ENCODE measurements at regions not wholly inside any gene's neighbourhood (a gene's known extent, or its start where the extent isn't known, plus 50 kb on each side); places are given as distances from the start of the nearest gene placed in this dataset.

DNA sequence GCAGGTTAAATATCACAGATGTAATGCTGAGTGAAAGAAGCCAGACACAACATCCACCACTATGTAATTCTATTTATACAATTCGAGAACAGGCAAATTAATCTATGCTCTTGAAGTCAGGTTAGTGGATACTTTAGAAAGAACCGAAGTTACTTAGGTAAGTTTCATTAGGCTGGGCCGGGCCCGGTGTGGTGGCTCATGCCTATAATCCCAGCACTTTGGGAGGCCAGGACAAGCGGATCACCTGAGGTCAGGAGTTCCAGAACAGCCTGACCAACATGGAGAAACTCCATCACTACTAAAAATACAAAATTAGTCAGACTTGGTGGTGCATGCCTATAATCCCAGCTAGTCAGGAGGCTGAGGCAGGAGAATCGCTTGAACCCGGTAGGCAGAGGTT lies 1105.7 kb downstream of the NSUN3 start:
- DNase-seq (no peak), ATAC-seq (no peak)
- Mint-ChIP-seq H3K4me1 (no peaks in the 10 kb centered on the region), H3K36me3 (ENCODE audit: low read depth) (no peaks in the 10 kb centered on the region), H3K27ac (no peak overlapping the region), H3K27me3 (no peaks in the 10 kb centered on the region), H3K4me3 (no peak overlapping the region)
- peaks cover 2% of the 10 kb centered on the region for H3K9me3 ChIP-seq (ENCODE audit: control insufficient read depth, low read length, poor library complexity, severe bottlenecking)

DNA sequence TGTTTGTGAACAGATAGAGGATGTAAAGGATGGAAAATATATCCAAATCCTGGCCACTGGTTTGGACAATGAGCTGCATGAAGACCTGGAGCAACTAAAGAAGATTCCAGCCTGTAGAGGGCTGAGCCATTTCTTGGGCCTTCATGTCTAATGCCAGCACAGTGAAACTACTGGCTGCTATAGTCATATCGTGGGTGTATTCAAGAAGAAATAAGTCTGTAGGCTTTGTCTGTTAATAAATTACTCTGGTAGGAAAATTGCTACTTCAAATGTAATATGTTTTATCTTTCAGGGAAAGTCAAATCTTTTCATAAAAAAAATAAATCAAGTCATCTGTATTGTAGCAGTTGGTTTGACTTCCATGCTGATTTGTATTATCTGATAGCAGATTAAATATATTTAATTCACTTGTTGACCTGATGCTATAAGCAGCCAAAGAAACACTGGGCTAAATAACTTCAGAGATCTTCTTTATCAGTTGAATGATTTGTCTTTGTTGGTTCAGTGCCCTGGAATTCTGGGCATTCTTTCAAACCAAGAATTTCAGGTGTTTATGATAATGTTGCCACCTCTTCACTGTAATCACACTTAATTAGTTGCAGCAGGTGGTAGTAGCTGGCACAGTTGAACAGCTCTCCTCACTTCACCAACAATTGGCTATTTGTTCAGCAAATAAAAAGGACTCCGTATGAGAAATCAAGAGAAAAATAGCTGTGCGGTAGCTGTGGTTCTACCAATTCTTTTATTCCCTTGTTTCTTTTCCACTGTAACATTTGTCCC lies 1109.5 kb downstream of the NSUN3 start:
- peaks cover 2% of the 10 kb centered on the region for H3K9me3 ChIP-seq (ENCODE audit: control insufficient read depth, low read length, poor library complexity, severe bottlenecking)
- Mint-ChIP-seq H3K27me3 (no peaks in the 10 kb centered on the region), H3K4me3 (no peak overlapping the region), H3K4me1 (no peaks in the 10 kb centered on the region), H3K27ac (no peak overlapping the region), H3K36me3 (ENCODE audit: low read depth) (no peaks in the 10 kb centered on the region)
- DNase-seq, result no peak
- no peak for ATAC-seq

DNA sequence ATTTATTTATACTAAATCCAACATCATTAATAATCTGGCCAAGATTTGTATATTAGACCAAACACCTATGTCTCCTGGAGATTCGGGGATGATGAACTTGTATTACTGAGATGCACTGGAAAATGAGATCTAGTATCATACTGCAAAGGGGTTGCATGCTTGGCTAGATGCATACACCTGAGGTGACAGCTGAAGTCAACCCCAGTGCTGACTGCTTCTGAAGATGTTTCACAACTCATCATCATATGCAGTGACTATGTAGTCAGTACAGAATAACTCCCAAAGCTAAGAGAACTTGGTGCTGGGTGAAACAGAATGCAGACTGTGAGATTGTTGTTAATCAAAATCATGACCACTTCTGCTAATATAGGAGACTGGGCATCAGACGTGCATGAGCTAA lies 1114.2 kb downstream of the NSUN3 start:
- ATAC-seq (no peak), DNase-seq (no peak)
- H3K4me3 Mint-ChIP-seq, result no peak overlapping the region
- H3K36me3 Mint-ChIP-seq (ENCODE audit: low read depth), result no peaks in the 10 kb centered on the region
- no peak overlapping the region for H3K27ac Mint-ChIP-seq
- H3K4me1 Mint-ChIP-seq, result no peaks in the 10 kb centered on the region
- H3K27me3 Mint-ChIP-seq, result no peaks in the 10 kb centered on the region
- no peaks in the 10 kb centered on the region for H3K9me3 ChIP-seq (ENCODE audit: control insufficient read depth, low read length, poor library complexity, severe bottlenecking)

DNA sequence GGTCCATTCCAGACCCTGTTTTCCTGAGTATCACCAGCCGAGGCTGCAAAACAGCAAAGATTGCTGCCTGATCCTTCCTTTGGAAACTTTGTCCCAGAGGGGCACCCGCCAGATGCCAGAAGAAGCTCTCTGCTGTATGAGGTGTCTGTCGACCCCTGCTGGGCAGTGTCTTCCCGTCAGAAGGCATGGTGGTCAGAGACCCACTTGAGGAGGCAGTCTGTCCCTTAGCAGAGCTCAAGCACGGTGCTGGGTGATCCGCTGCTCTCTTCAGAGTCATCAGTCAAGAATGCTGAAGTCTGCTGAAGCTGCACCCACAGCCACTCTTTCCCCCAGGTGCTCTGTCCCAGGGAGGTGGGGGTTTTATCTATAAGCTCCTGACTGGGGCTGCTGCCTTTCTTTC lies 1121.2 kb downstream of the NSUN3 start:
- no peak overlapping the region for H3K4me3 Mint-ChIP-seq

DNA sequence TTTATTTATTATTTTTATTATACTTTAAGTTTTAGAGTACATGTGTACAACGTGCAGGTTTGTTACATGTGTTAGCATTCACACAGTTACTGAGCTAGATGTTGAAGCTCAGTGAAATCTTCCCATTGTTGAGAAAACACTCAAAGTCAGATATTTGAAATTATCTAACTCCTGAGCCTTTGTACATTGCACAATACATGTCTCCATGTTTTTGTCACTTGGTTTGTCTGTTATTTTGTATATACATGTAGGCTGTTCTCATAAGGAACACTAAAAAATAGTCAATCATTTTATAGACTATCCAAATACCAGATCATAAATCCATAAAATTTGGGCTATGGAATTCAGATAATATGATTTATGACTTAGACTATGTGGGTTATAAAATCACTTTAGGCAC lies 1126.5 kb downstream of the NSUN3 start:
- ATAC-seq (no peak), DNase-seq (no peak)
- H3K4me1 Mint-ChIP-seq, result no peaks in the 10 kb centered on the region
- H3K36me3 Mint-ChIP-seq (ENCODE audit: low read depth), result no peaks in the 10 kb centered on the region
- no peak overlapping the region for H3K27ac Mint-ChIP-seq
- H3K27me3 Mint-ChIP-seq, result no peaks in the 10 kb centered on the region
- no peak overlapping the region for H3K4me3 Mint-ChIP-seq
- H3K9me3 ChIP-seq (ENCODE audit: control insufficient read depth, low read length, poor library complexity, severe bottlenecking), result no peaks in the 10 kb centered on the region

More for the DNA sequence above, 1121.2 kb downstream of the NSUN3 start:
- ATAC-seq (no peak), DNase-seq (no peak)
- H3K27me3 Mint-ChIP-seq, result no peaks in the 10 kb centered on the region
- no peaks in the 10 kb centered on the region for H3K4me1 Mint-ChIP-seq
- no peak overlapping the region for H3K27ac Mint-ChIP-seq
- no peaks in the 10 kb centered on the region for H3K36me3 Mint-ChIP-seq (ENCODE audit: low read depth)
- H3K9me3 ChIP-seq (ENCODE audit: control insufficient read depth, low read length, poor library complexity, severe bottlenecking), result no peaks in the 10 kb centered on the region

DNA sequence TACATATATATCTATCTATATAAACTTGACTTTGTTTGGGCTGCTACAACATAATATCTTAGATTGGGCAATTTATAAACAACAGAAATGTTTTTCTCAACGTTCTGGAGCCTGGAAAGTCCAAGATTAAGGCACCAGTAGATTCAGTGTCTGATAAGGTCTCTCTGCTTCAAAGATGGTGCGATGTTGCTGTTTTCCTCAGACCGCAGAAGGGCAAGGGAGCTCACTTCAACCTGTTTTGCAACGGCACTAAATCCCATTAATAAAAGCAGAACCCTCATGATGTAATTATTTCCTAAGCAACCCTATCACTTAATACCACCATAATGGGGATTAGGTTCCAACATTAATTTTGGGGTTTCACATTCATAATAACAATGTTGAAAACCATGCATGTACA lies 1134.8 kb downstream of the NSUN3 start:
- DNase-seq (no peak), ATAC-seq (no peak)
- Mint-ChIP-seq H3K4me1 (no peaks in the 10 kb centered on the region), H3K36me3 (ENCODE audit: low read depth) (no peaks in the 10 kb centered on the region), H3K27me3 (no peaks in the 10 kb centered on the region), H3K27ac (no peak overlapping the region), H3K4me3 (no peak overlapping the region)
- H3K9me3 ChIP-seq (ENCODE audit: control insufficient read depth, low read length, poor library complexity, severe bottlenecking), result no peaks in the 10 kb centered on the region

DNA sequence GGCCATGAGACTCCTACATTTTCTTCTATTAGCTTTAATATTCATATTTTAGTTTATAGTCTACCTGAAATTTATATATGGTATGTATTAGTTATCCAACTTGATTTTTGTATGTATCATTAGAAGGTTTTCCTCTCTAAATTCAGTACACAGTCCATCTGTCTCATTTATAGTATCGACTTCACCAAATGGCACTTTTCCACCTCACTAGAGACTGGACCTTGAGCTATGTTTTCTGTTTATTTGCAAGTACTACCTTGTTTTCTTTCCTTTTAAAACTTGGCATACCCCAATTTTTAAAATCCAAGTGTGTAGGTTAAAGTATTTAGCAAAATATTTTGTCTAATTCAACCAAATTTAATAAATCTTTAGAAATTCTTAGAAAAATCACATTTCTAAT lies 1137.5 kb downstream of the NSUN3 start:
- no peak overlapping the region for H3K27ac Mint-ChIP-seq
- H3K27me3 Mint-ChIP-seq, result no peaks in the 10 kb centered on the region
- ATAC-seq, result no peak

DNA sequence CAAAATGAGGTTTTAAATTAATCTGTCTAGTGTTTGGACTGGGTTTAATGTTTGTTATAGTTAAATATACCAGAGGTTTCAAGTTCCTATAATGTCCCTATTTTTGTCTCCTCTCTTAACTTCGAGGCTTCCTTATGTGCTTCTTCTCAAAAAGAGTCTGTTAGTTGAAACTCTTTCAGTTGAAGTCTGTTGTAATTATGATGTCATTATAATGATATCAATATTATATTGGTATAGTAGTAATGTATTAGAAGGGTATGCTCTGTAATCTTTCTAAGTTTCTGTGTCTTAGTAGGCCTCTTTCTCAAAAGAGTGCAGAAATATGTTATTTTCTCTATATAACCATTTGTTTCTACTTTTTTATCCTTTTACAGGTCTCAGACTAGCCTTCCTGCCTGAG lies 1148.0 kb downstream of the NSUN3 start:
- H3K27me3 Mint-ChIP-seq, result no peaks in the 10 kb centered on the region
- no peaks in the 10 kb centered on the region for H3K4me1 Mint-ChIP-seq
- H3K4me3 Mint-ChIP-seq, result no peak overlapping the region
- H3K27ac Mint-ChIP-seq, result no peak overlapping the region
- H3K36me3 Mint-ChIP-seq (ENCODE audit: low read depth), result no peaks in the 10 kb centered on the region
- H3K9me3 ChIP-seq (ENCODE audit: control insufficient read depth, low read length, poor library complexity, severe bottlenecking), result no peaks in the 10 kb centered on the region
- ATAC-seq (no peak), DNase-seq (no peak)

More for the DNA sequence above, 1137.5 kb downstream of the NSUN3 start:
- Mint-ChIP-seq H3K36me3 (ENCODE audit: low read depth) (no peaks in the 10 kb centered on the region), H3K4me1 (no peaks in the 10 kb centered on the region), H3K4me3 (no peak overlapping the region)
- DNase-seq, result no peak
- H3K9me3 ChIP-seq (ENCODE audit: control insufficient read depth, low read length, poor library complexity, severe bottlenecking), result no peaks in the 10 kb centered on the region

DNA sequence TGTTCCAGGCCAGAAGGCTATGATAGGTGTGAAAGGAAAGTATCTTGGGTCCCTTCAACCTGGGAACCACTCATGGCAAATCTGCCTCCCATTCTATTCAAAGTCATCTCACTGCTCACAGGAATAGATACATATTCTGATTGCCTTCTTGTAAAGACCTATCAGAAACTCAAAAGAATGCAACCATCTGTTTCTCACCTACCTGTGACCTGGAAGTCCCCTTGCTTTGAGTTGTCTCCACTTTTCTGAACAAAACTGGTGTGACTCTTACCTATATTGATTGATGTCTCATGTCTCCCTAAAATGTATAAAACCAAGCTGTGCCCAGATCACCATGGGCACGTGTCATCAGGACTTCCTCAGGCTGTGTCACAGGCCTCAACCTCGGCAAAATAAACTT lies 1149.3 kb downstream of the NSUN3 start:
- Mint-ChIP-seq H3K27ac (no peak overlapping the region), H3K36me3 (ENCODE audit: low read depth) (no peaks in the 10 kb centered on the region), H3K4me3 (no peak overlapping the region), H3K4me1 (no peaks in the 10 kb centered on the region), H3K27me3 (no peaks in the 10 kb centered on the region)
- no peak for ATAC-seq
- DNase-seq, result no peak
- H3K9me3 ChIP-seq (ENCODE audit: control insufficient read depth, low read length, poor library complexity, severe bottlenecking), result no peaks in the 10 kb centered on the region

DNA sequence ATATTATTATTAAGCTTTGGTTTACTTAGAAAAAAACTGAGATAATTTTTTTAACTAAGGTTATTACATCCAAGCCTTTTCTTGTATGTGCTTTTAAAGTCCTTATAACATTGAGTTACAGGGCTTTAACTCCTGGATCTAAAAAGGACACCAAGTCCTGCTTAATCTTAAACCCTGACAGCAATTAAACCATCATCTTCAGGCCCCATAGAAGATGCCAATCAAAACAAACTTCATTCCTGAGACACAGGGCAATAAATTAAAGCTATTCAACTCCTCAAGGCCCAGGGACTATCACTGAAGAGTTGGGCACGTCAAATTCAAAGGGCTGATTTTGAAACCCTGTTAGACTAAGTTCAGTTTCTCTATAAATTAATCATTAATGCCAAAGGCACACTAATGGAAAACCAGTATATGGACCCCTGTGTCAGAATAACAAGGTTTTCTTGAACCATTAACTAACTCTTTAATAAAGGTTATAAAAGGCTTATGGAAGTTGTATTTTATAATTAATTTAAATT lies 1152.6 kb downstream of the NSUN3 start:
- Mint-ChIP-seq H3K4me3 (no peak overlapping the region), H3K4me1 (no peaks in the 10 kb centered on the region), H3K27ac (no peak overlapping the region), H3K36me3 (ENCODE audit: low read depth) (no peaks in the 10 kb centered on the region), H3K27me3 (no peaks in the 10 kb centered on the region)
- DNase-seq (no peak), ATAC-seq (no peak)
- no peaks in the 10 kb centered on the region for H3K9me3 ChIP-seq (ENCODE audit: control insufficient read depth, low read length, poor library complexity, severe bottlenecking)

DNA sequence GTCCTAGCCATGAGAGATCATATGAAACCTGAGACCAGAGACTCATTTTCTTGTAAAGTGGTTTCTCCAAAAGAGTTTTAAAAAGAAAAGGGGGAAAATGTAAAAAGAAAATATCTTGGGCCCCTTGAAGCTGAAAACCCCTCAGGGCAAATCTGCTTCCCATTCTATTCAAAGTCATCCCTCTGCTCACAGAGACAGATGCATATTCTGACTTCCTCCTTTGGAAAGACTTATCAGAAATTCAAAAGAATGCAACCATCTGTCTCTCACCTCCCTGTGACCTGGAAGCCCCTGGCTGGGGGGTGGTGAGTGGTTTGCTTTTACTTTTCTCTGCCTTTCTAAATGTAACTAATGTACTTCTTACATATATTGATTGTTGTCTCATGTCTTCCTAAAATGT lies 1154.8 kb downstream of the NSUN3 start:
- H3K27ac Mint-ChIP-seq, result no peak overlapping the region
- no peak for ATAC-seq

DNA sequence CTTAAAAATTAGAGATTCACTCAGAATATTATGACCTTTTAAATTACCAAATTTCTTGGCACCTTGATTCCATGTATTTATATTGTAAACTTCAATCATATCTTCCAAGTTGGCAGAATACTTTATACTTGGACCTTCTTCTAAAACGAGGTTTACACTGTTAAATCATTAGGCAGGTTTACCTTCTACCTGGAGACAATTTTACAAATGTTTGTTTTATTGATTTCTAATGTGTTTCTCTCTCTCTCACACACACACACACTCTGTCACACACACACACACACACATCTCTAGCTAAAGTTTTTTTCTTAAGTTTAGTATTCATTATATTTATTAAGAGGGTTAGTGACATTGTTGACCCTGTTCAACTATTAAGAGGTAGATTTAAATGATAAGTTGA lies 1155.6 kb downstream of the NSUN3 start:
- Mint-ChIP-seq H3K4me3 (no peak overlapping the region), H3K4me1 (no peaks in the 10 kb centered on the region), H3K27ac (no peak overlapping the region), H3K36me3 (ENCODE audit: low read depth) (no peaks in the 10 kb centered on the region), H3K27me3 (no peaks in the 10 kb centered on the region)
- DNase-seq (no peak), ATAC-seq (no peak)
- no peaks in the 10 kb centered on the region for H3K9me3 ChIP-seq (ENCODE audit: control insufficient read depth, low read length, poor library complexity, severe bottlenecking)

More for the DNA sequence above, 1154.8 kb downstream of the NSUN3 start:
- Mint-ChIP-seq H3K4me1 (no peaks in the 10 kb centered on the region), H3K4me3 (no peak overlapping the region), H3K27me3 (no peaks in the 10 kb centered on the region), H3K36me3 (ENCODE audit: low read depth) (no peaks in the 10 kb centered on the region)
- no peaks in the 10 kb centered on the region for H3K9me3 ChIP-seq (ENCODE audit: control insufficient read depth, low read length, poor library complexity, severe bottlenecking)
- DNase-seq, result no peak

DNA sequence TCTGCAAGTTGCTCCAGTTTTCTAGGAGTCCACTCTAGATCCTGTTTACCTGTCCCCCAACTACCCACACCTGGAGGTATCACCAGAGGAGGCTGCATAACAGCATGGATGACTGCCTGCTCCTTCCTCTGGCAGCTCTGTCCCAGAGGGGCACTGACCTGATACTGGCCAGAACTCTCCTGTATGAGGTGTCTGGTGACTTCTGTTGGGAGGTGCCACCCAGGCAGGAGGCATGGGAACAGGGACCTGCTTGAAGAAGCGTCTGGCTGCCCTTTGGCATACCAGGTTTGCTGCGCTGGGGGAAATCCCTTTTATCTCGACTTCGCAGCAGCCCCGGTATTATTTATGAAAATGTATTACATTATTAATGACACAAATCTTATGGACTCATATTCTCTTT lies 1163.6 kb downstream of the NSUN3 start:
- H3K27me3 Mint-ChIP-seq, result no peaks in the 10 kb centered on the region
- no peaks in the 10 kb centered on the region for H3K36me3 Mint-ChIP-seq (ENCODE audit: low read depth)
- H3K4me1 Mint-ChIP-seq, result no peaks in the 10 kb centered on the region
- DNase-seq, result no peak
- no peak overlapping the region for H3K27ac Mint-ChIP-seq
- no peak for ATAC-seq
- H3K9me3 ChIP-seq (ENCODE audit: control insufficient read depth, low read length, poor library complexity, severe bottlenecking), result no peaks in the 10 kb centered on the region
- H3K4me3 Mint-ChIP-seq, result no peak overlapping the region

DNA sequence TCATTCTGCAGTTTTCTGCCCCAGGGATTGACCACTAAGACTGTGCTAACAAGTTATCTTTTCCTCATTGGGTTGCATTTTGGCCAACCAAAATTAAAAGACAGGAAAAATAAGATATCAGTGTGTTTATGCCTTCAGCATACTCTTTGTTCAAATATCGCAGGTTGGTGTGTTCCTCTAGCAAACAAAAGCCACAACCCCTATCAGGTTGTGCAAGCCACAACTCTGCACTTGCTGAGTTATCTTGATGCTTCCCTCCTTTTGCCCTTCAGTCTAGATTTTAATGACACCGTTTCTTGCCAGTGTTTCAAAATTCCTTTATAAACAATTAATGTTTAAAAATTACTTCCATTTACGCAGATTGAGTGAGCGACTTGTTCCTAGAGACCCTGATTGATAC lies 1164.2 kb downstream of the NSUN3 start:
- H3K4me3 Mint-ChIP-seq, result no peak overlapping the region
- no peak overlapping the region for H3K27ac Mint-ChIP-seq
- H3K36me3 Mint-ChIP-seq (ENCODE audit: low read depth), result no peaks in the 10 kb centered on the region
- DNase-seq, result no peak
- no peaks in the 10 kb centered on the region for H3K9me3 ChIP-seq (ENCODE audit: control insufficient read depth, low read length, poor library complexity, severe bottlenecking)
- no peaks in the 10 kb centered on the region for H3K27me3 Mint-ChIP-seq
- no peak for ATAC-seq
- no peaks in the 10 kb centered on the region for H3K4me1 Mint-ChIP-seq
